Activated T-cell treated with anti-CD3 and anti-CD28 coated beads for 48 hours (primary cell): ENCODE measurements at regions not wholly inside any gene's neighbourhood (a gene's known extent, or its start where the extent isn't known, plus 50 kb on each side); places are given as distances from the start of the nearest gene placed in this dataset.
"Not testable (repeated sequence)": the region's sequence is repeated elsewhere in the genome, so short reads cannot be mapped to it uniquely, and the experiment has no call there.

Source experiments
- DNase-seq: peaks from one replicate; pipeline ENCODE4 v3.0.0-alpha.2; 2020; ENCODE audit warnings: low read depth

GRCh38 chr4:99763635-99764101, 53.0 kb upstream of the DAPP1 start:
- peak; percentile 4 for DNase-seq

GRCh38 chr4:99762728-99763127, 53.9 kb upstream of the DAPP1 start:
- no peak for DNase-seq

DNA sequence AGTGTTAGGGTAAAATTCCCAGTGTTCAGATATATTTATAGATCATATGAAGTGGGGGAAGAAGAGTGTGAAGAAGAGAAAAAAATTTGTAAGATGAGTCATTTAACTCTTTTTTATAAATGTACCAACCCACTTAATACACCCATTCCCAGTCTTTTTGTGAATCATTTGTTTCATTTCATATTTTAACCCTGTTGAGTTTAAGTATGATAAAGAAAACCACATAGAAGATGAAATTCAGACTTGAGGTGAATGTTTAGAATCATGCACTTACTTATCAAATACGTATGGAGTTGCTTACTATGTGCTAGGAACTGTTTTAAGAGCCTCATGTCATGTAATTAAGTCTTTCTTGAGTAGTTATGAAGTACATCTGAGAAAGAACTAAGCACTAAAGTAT, 56.6 kb upstream of the DAPP1 start:
- DNase-seq, result no peak

- no peak for DNase-seq
Measured at GRCh38 chr4:99759346-99759984, 57.2 kb upstream of the DAPP1 start.

GRCh38 chr4:99755223-99755944, 61.2 kb upstream of the DAPP1 start:
- DNase-seq, result no peak

- DNase-seq, result no peak
Measured at GRCh38 chr4:99754756-99755155, 61.9 kb upstream of the DAPP1 start.

- DNase-seq, result no peak
Measured at GRCh38 chr4:99753931-99754330, 62.7 kb upstream of the DAPP1 start.

DNA sequence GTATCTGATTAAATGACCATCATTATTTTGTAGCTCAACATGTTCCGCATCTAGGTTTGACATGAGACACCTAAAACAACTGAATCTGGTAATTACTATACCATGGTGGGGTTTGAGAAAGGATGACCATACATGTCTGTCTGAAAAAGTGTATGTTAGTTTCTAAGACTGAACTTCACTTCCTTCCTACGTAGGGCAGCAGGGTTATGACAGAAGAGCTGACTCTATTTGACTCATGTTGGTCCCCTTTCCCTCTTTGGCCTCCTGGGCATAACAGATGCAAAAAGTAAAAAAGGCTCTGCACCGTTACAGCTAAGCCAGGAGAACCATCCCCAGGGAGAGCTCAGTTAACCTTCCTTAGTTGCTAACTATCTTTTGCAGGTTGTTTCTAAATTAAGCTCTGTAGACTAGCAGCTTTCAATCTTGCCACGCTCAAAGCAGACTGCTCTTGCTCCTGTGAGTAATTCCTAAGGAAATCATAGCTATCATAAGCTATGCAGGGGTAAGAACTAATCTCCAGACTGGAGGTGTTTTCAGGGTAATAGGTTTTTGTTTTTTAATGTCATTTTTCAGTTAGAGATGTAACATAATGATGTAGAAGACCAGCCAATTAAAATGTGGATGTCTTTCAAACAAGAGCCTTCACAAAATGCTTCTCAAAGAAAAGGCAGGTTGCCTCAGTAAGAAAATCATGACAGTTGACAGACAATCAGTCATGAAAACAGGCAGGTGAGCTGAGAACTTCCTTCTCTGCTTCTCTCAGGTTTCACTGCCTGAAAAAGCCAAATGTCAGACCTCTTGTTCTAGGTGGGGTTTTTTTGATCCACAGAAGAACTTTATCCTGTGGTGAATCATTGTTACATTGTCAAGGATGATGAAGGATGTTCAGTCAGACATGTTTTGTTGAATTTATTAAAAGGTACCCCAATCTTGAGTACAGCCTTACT, 66.9 kb upstream of the DAPP1 start:
- no peak for DNase-seq

DNA sequence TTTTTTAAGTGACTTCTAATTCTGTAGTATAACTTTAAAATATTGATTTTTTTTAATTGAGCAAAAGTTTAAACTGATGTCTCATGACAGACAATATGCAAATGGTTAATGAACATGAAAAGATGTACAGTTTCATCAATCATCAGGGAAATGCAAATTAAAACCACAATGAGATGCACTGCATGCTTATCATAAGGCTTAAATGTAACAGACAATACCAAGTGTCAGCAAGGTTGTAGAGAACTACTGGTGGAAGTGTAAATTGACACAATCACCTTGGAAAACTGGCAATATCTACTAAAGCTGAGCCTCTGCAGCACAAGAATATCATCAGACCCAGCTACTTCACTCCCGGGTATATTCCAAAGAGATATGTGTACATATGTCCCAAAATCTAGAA, 70.2 kb upstream of the DAPP1 start:
- no peak for DNase-seq

GRCh38 chr4:99736846-99737245, 79.2 kb upstream of the C4orf54 start:
- DNase-seq, result no peak

DNA sequence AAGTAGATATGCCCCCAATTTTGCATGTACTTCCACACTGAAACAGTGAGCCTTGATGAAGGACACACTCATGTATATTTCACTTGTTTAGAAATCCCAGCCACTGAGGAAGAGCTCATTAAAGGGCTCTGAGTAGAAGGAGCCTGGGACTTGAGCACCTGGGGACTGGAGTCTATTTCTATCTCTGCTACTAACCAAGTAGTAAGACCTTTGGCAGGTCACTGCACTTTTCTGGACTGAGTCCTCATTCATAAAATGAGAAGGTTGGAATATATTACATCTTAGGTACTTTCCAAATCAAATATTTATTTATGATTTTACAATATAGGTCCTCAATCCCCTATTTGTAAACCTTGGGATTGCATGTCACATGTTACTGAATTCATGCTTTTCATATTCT, 78.2 kb upstream of the C4orf54 start:
- DNase-seq, result no peak

- DNase-seq, result no peak
Measured at GRCh38 chr4:99734583-99735322, 77.1 kb upstream of the C4orf54 start.

DNA sequence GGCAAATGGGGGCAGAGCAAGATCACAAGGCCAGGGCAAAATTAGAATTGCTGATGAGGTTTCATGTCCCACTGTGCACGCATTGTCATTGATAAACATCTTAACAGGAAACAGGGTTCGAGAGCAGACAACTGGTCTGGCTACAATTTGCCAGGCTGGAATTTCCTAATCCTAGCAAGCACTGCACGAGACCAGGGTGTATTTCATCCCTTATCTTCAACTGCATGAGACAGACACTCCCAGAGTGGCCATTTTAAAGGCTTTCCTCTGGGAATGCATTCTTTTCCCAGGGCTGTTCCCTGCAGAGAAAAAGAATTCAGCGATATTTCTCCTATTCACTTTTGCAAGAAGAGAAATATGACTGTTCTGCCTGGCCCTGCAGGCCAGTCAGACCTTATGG, 75.8 kb upstream of the C4orf54 start:
- DNase-seq, result not testable (repeated sequence)

- DNase-seq, result no peak
Measured at GRCh38 chr4:99729186-99729585, 71.6 kb upstream of the C4orf54 start.

DNA sequence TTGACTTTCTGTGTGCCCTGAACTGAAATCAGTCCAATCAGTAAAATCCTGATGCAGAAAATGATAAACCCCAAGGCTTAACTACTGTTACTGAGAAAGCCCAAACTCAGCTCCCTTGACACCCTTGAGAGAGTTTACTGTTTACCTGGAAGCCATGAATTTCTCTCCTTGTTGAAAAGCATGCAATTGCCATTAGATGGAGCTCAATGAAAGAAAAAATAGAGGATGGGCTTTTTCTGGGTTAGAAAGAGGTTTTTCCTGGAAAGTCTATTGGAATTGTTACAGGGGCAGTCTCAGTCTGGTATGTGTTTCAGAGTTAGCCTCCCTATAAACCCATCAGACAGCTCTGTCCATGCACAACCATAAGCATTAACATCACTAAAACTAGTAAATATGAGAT, 66.4 kb upstream of the C4orf54 start:
- no peak for DNase-seq

GRCh38 chr4:99723612-99724011, 66.0 kb upstream of the C4orf54 start:
- peak; percentile 12 for DNase-seq

- no peak for DNase-seq
Measured at GRCh38 chr4:99722725-99723124, 65.1 kb upstream of the C4orf54 start.

DNA sequence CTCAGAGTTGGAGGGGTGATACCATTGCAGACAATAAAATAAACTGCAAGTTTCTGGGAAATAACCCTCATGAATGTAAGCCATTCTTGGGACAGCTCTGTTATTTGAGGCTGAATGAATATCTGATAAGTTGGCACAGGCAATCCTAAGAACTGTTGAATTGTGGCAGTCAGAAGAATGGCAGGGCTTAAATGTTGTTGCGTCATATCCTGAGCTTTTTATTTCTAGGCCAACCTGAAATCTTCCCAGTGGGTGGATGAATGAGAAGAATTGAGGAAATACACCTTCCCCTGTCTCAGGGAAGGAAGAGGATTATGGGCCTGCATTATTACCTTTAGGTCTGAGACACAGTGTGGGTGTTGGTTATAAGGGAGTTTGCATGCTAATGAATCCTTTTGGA, 64.4 kb upstream of the C4orf54 start:
- DNase-seq, result no peak

GRCh38 chr4:99720206-99720605, 62.6 kb upstream of the C4orf54 start:
- DNase-seq, result no peak

GRCh38 chr4:99716996-99717395, 59.4 kb upstream of the C4orf54 start:
- no peak for DNase-seq

GRCh38 chr4:99715286-99715685, 57.7 kb upstream of the C4orf54 start:
- no peak for DNase-seq

GRCh38 chr4:99714179-99714578, 56.6 kb upstream of the C4orf54 start:
- no peak for DNase-seq
